Upper lobe of left lung (tissue), 4 donors: ENCODE measurements at regions not wholly inside any gene's neighbourhood (a gene's known extent, or its start where the extent isn't known, plus 50 kb on each side); places are given as distances from the start of the nearest gene placed in this dataset.

ENCODE experiments used
- CTCF ChIP-seq, 6 experiments: fragments of 450-650 bp in 4 of 6; fragments of 200-600 bp in 2 of 6; sonication (generic) in 2 of 6; IDR thresholded peaks; one replicate each; pipeline ENCODE4 v1.5.1; 2016 to 2019; ENCODE audit warnings: antibody characterized with exemption in 6 of 6
- POLR2AphosphoS5 ChIP-seq, 2 donors: sonication (generic); formaldehyde crosslinking; IDR thresholded peaks; one replicate each; pipeline ENCODE4 v1.5.1; 2017; ENCODE audit warnings: antibody characterized with exemption in 2 of 2

- no peak for TF ChIP-seq POLR2AphosphoS5 (IDR thresholded peaks at IDR 0.05)
- TF ChIP-seq CTCF (IDR thresholded peaks at IDR 0.05), result no peak
These were observed 181.3 kb upstream of the ZNF608 start for GRCh38 chr5:124927735-124928134.
